RCC 7860 (cell line): ENCODE measurements at regions not wholly inside any gene's neighbourhood (a gene's known extent, or its start where the extent isn't known, plus 50 kb on each side); places are given as distances from the start of the nearest gene placed in this dataset.
A peak's percentile ranks its signal among the peaks of the same experiment; 100 is the strongest.

Experiments
- DNase-seq: peaks from one replicate; pipeline ENCODE4 v3.0.0-alpha.2; 2015; ENCODE audit warnings: low spot score
- FAIRE-seq: peaks from 2 replicates; lab custom pipeline; 2012; peaks lifted over from hg19 to GRCh38; lab: Jason Lieb, UNC

GRCh38 chr4:11631416-11631815 lies 202.7 kb upstream of the HS3ST1 start:
- no peak for DNase-seq
- FAIRE-seq = no peak

- DNase-seq (peak; percentile 42), FAIRE-seq (peak; percentile 86)
Observed at GRCh38 chr4:11628093-11628725, 199.5 kb upstream of the HS3ST1 start.

- no peak for FAIRE-seq
Observed at GRCh38 chr4:11626066-11626465, 197.4 kb upstream of the HS3ST1 start.

GRCh38 chr4:11625211-11625610 lies 196.5 kb upstream of the HS3ST1 start:
- DNase-seq (peak; percentile 31), FAIRE-seq (peak; percentile 78)

More at GRCh38 chr4:11626066-11626465, 197.4 kb upstream of the HS3ST1 start:
- DNase-seq = no peak

- DNase-seq = peak; percentile 31
- no peak for FAIRE-seq
Observed at GRCh38 chr4:11624370-11624769, 195.7 kb upstream of the HS3ST1 start.

- DNase-seq = no peak
- FAIRE-seq = no peak
Observed at GRCh38 chr4:11623726-11624037, 195.0 kb upstream of the HS3ST1 start.

GRCh38 chr4:11622961-11623725 lies 194.4 kb upstream of the HS3ST1 start:
- DNase-seq = no peak

GRCh38 chr4:11620861-11621260 lies 192.2 kb upstream of the HS3ST1 start:
- DNase-seq (no peak), FAIRE-seq (no peak)

More at GRCh38 chr4:11622961-11623725, 194.4 kb upstream of the HS3ST1 start:
- no peak for FAIRE-seq

GRCh38 chr4:11618666-11619282 lies 190.1 kb upstream of the HS3ST1 start:
- peak; percentile 90 for FAIRE-seq
- peak; percentile 13 for DNase-seq

GRCh38 chr4:11616856-11617255 lies 188.2 kb upstream of the HS3ST1 start:
- no peak for FAIRE-seq
- DNase-seq = no peak

GRCh38 chr4:11615601-11616000 lies 186.9 kb upstream of the HS3ST1 start:
- DNase-seq (no peak), FAIRE-seq (no peak)

- peak; percentile 92 for FAIRE-seq
- peak; percentile 79 for DNase-seq
Observed at GRCh38 chr4:11614426-11614825, 185.7 kb upstream of the HS3ST1 start.

- FAIRE-seq = no peak
Observed at GRCh38 chr4:11611868-11612267, 183.2 kb upstream of the HS3ST1 start.

GRCh38 chr4:11609751-11610150 lies 181.1 kb upstream of the HS3ST1 start:
- DNase-seq (no peak), FAIRE-seq (no peak)

More at GRCh38 chr4:11611868-11612267, 183.2 kb upstream of the HS3ST1 start:
- no peak for DNase-seq

GRCh38 chr4:11608992-11609391 lies 180.3 kb upstream of the HS3ST1 start:
- FAIRE-seq (no peak), DNase-seq (no peak)

GRCh38 chr4:11606078-11606477 lies 177.4 kb upstream of the HS3ST1 start:
- DNase-seq (no peak), FAIRE-seq (no peak)

GRCh38 chr4:11605597-11605996 lies 176.9 kb upstream of the HS3ST1 start:
- no peak for DNase-seq
- no peak for FAIRE-seq

- no peak for DNase-seq
- FAIRE-seq = no peak
Observed at GRCh38 chr4:11604821-11605220, 176.1 kb upstream of the HS3ST1 start.

- FAIRE-seq (no peak), DNase-seq (no peak)
Observed at GRCh38 chr4:11603591-11604194, 175.0 kb upstream of the HS3ST1 start.

GRCh38 chr4:11602606-11603340 lies 174.1 kb upstream of the HS3ST1 start:
- FAIRE-seq (no peak), DNase-seq (no peak)

GRCh38 chr4:11599064-11599463 lies 170.4 kb upstream of the HS3ST1 start:
- peak; percentile 65 for DNase-seq
- FAIRE-seq = peak; percentile 97
